ENCODE measurements at regions not wholly inside any gene's neighbourhood (a gene's known extent, or its start where the extent isn't known, plus 50 kb on each side); places are given as distances from the start of the nearest gene placed in this dataset.

DNA sequence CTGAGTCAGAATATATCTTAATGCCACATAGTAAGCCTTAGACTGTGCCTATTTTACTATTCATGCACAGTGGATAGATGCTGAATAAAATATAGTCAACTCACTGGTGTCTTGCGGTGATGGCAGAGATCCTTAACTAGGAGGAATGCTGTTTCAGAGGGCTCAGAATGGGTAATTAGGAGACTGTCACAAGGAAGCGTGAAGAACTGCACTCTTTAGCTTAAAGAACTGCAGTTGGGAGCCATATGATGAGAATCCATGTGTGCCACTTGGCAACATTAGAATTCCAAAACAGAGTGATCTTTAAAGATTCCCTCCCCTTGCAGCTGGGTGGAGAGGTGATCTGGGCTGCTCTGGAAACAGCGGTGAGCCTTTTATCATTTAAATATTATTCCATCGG is 357.6 kb downstream of the MCTP2 start:
- intact Hi-C loops (cut with DNase I) = no loop called here
- Histone ChIP-seq H3K4me3 (no peak overlapping the region), H3K4me1 (replicated peaks in 1 of 2) (no peaks in the 10 kb centered on the region), H3K27ac (no peak overlapping the region), H3K9me3 (replicated peaks in 1 of 3) (no peaks in the 10 kb centered on the region), H3K27me3 (no peaks in the 10 kb centered on the region), H3K36me3 (replicated peaks in 1 of 2) (no peaks in the 10 kb centered on the region)
- TF ChIP-seq POLR2A (IDR thresholded peaks at IDR 0.05) = no peak
- TF ChIP-seq, protein P1, sequence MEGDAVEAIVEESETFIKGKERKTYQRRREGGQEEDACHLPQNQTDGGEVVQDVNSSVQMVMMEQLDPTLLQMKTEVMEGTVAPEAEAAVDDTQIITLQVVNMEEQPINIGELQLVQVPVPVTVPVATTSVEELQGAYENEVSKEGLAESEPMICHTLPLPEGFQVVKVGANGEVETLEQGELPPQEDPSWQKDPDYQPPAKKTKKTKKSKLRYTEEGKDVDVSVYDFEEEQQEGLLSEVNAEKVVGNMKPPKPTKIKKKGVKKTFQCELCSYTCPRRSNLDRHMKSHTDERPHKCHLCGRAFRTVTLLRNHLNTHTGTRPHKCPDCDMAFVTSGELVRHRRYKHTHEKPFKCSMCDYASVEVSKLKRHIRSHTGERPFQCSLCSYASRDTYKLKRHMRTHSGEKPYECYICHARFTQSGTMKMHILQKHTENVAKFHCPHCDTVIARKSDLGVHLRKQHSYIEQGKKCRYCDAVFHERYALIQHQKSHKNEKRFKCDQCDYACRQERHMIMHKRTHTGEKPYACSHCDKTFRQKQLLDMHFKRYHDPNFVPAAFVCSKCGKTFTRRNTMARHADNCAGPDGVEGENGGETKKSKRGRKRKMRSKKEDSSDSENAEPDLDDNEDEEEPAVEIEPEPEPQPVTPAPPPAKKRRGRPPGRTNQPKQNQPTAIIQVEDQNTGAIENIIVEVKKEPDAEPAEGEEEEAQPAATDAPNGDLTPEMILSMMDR (IDR thresholded peaks at IDR 0.05) = no peak
- DNase-seq = no peak
- WGBS, 4 donors = 72 to 83% (median 80%) methylated on average over 4 of the region's 4 CpGs

DNA sequence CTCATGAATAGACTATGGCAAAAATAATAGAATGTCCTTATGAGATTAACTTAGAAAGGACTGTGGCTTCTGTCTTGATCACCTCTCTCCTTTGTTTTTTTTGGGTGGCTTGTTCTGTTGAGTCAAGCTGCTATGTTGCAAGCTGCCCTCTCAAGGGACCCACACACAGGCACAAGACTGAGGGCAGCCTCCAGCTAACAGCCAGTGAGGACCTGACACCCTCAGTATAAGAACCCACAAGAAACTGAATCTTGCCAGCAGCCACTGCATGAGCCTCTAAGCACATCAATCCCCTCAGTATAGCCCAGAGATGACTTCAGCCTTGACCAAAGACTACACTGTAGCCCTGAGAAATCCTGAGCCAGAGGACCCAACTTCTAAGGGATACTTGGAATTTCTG is 361.1 kb downstream of the MCTP2 start:
- Histone ChIP-seq H3K27me3 (no peaks in the 10 kb centered on the region), H3K27ac (no peak overlapping the region), H3K9me3 (replicated peaks in 1 of 3) (no peaks in the 10 kb centered on the region), H3K36me3 (replicated peaks in 1 of 2) (no peaks in the 10 kb centered on the region), H3K4me3 (no peak overlapping the region), H3K4me1 (replicated peaks in 1 of 2) (no peaks in the 10 kb centered on the region)
- intact Hi-C loops (cut with DNase I) = no loop called here
- TF ChIP-seq POLR2A (IDR thresholded peaks at IDR 0.05) = no peak
- TF ChIP-seq, protein P1 (IDR thresholded peaks at IDR 0.05) = no peak
- DNase-seq = no peak

DNA sequence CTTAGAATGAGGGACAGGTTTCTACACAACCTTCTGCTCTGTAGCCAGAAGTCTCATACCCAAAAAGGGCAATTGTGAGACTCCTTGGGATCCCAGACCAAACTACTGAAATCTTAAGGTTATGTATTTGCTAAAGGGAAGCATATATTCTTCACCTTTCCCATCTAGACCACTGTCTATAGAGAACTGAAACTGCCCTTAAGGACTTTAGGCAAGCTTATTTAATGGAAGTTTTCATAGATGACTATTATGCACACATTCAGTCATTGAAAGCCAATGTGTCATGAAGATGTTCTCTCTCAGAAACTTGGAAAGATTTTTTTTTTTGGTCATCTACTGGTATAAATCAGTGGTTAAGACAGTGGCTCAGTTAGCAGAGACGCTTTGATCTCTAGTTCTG is 365.3 kb downstream of the MCTP2 start:
- DNase-seq = no peak
- H3K4me3 ChIP-seq = no peak overlapping the region
- WGBS, 4 donors = 57 to 76% (median 67%) methylated on average over 1 of the region's 1 CpG
- intact Hi-C loops (cut with DNase I) = no loop called here
- no peaks in the 10 kb centered on the region for H3K27me3 ChIP-seq
- H3K9me3 ChIP-seq (replicated peaks in 1 of 3) = no peaks in the 10 kb centered on the region
- TF ChIP-seq, protein P1 (IDR thresholded peaks at IDR 0.05) = no peak
- no peak for TF ChIP-seq POLR2A (IDR thresholded peaks at IDR 0.05)
- no peaks in the 10 kb centered on the region for H3K4me1 ChIP-seq (replicated peaks in 1 of 2)
- H3K36me3 ChIP-seq (replicated peaks in 1 of 2) = no peaks in the 10 kb centered on the region
- no peak overlapping the region for H3K27ac ChIP-seq

DNA sequence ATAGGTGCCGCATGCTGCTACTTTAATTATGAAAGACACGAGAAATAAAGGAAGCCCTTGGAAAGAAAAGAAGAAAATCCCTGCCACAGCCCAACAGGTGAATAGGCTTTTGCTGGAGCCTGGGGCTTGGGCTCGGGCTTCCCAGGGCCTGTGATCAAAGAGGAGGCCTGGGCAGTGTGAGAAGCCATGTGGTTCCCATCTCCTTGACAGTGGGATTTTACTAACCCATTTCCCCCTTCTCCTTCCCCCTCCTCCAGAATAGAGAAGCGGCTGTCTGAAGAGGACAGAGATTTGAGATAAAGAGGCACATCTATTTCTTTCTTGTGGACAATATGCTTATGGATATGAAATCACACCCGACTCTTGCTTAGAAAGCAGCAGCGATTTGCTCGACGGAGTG is 369.1 kb downstream of the MCTP2 start:
- intact Hi-C loops (cut with DNase I) = no loop called here
- TF ChIP-seq, protein P1 (IDR thresholded peaks at IDR 0.05) = no peak
- TF ChIP-seq POLR2A (IDR thresholded peaks at IDR 0.05) = no peak
- WGBS, 4 donors = 66 to 80% (median 68%) methylated on average over 8 of the region's 8 CpGs

More for the DNA sequence above, 369.1 kb downstream of the MCTP2 start:
- Histone ChIP-seq H3K27ac (no peak overlapping the region), H3K4me1 (replicated peaks in 1 of 2) (no peaks in the 10 kb centered on the region), H3K9me3 (replicated peaks in 1 of 3) (no peaks in the 10 kb centered on the region), H3K27me3 (no peaks in the 10 kb centered on the region), H3K4me3 (no peak overlapping the region), H3K36me3 (replicated peaks in 1 of 2) (no peaks in the 10 kb centered on the region)
- DNase-seq = no peak
